IMR-90 (cell line): ENCODE measurements at regions not wholly inside any gene's neighbourhood (a gene's known extent, or its start where the extent isn't known, plus 50 kb on each side); places are given as distances from the start of the nearest gene placed in this dataset.
"Not testable (repeated sequence)": the region's sequence is repeated elsewhere in the genome, so short reads cannot be mapped to it uniquely, and the experiment has no call there.

Experiments used
- ATAC-seq: fragments of 200-7000 bp; cut with Tn5 transposase; 2 replicates; pipeline ENCODE4 v1.9.1; 2020; ENCODE audit warnings: low read depth, mild to moderate bottlenecking, moderate library complexity
- BruUV-seq: library from RNA; stranded (reverse); fragments of 400-500 nt; replicated peaks from 2 replicates; lab custom pipeline; 2021; lab: Mats Ljungman, UMichigan
- CTCF ChIA-PET: fragments of 300-600 bp; formaldehyde crosslinking; extraction: SDS; loops from one replicate; lab custom pipeline; 2021; ENCODE audit warnings: antibody characterized with exemption; lab: Yijun Ruan, JAX
- POLR2A ChIA-PET: fragments of 300-600 bp; sonication (Branson Sonifier 250); formaldehyde crosslinking; loops from one replicate; lab custom pipeline; 2022; ENCODE audit warnings: antibody characterized with exemption; ENCODE audit not compliant: unreplicated experiment; lab: Charles Lee
- DNase-seq: peaks from one replicate; pipeline ENCODE4 v3.0.0; 2013
- H2AFZ ChIP-seq: replicated peaks from 2 replicates; pipeline ENCODE3; 2013; ENCODE audit warnings: low read length, mild to moderate bottlenecking; ENCODE audit not compliant: poor library complexity
- H2AK5ac ChIP-seq: 2 replicates; pipeline ENCODE4 v1.6.1; 2013; ENCODE audit warnings: low read depth, low read length, inconsistent platforms
- H2AK9ac ChIP-seq: replicated peaks from 2 replicates; pipeline ENCODE3; 2013; ENCODE audit warnings: mild to moderate bottlenecking, low read depth, low read length, moderate library complexity; ENCODE audit not compliant: poor library complexity
- H2BK120ac ChIP-seq: 2 replicates; pipeline ENCODE4 v1.6.1; 2013; ENCODE audit warnings: low read depth, low read length, inconsistent platforms
- H2BK15ac ChIP-seq: 3 replicates; pipeline ENCODE4 v1.6.1; 2013; ENCODE audit warnings: low read depth, low read length, inconsistent platforms
- H2BK20ac ChIP-seq: 2 replicates; pipeline ENCODE4 v1.6.1; 2013; ENCODE audit warnings: low read depth, mild to moderate bottlenecking, inconsistent platforms, low read length, moderate library complexity
- H2BK5ac ChIP-seq: 2 replicates; pipeline ENCODE4 v1.6.1; 2013; ENCODE audit warnings: mild to moderate bottlenecking, low read depth, low read length, inconsistent platforms; ENCODE audit not compliant: poor library complexity, severe bottlenecking
- H3K14ac ChIP-seq: replicated peaks from 2 replicates; pipeline ENCODE4 v1.6.1; 2013; ENCODE audit warnings: low read depth, low read length, inconsistent platforms
- H3K18ac ChIP-seq: 2 replicates; pipeline ENCODE4 v1.6.1; 2013; ENCODE audit warnings: low read depth, low read length, control low read depth
- H3K23ac ChIP-seq: 2 replicates; pipeline ENCODE4 v1.6.1; 2013; ENCODE audit warnings: low read depth, low read length, inconsistent platforms
- H3K27ac ChIP-seq: 2 replicates; pipeline ENCODE4 v1.5.1; 2013; ENCODE audit warnings: mild to moderate bottlenecking, control low read depth, low read length; ENCODE audit not compliant: insufficient read depth
- H3K27me3 ChIP-seq: 2 replicates; pipeline ENCODE4 v1.6.1; 2013; ENCODE audit warnings: low read length; ENCODE audit not compliant: control insufficient read depth, insufficient read depth
- H3K36me3 ChIP-seq: 2 replicates; pipeline ENCODE4 v1.6.1; 2013; ENCODE audit warnings: low read length, mixed read lengths; ENCODE audit not compliant: control insufficient read depth, insufficient read depth
- H3K4ac ChIP-seq: 2 replicates; pipeline ENCODE4 v1.6.1; 2013; ENCODE audit warnings: low read depth, low read length, inconsistent platforms
- H3K4me1 ChIP-seq: 2 replicates; pipeline ENCODE4 v1.6.1; 2013; ENCODE audit warnings: low read length, mixed read lengths; ENCODE audit not compliant: control insufficient read depth, insufficient read depth
- H3K4me2 ChIP-seq: 2 replicates; pipeline ENCODE4 v1.6.1; 2013; ENCODE audit warnings: low read depth, mild to moderate bottlenecking, control low read depth, low read length, moderate library complexity
- H3K4me3 ChIP-seq: 2 replicates; pipeline ENCODE4 v1.5.1; 2013; ENCODE audit warnings: low read depth, mild to moderate bottlenecking, control low read depth, low read length, moderate library complexity; ENCODE audit not compliant: insufficient read depth
- H3K56ac ChIP-seq: 2 replicates; pipeline ENCODE4 v1.6.1; 2013; ENCODE audit warnings: low read length, inconsistent platforms; ENCODE audit not compliant: insufficient read depth; ENCODE audit errors: extremely low read depth
- H3K79me1 ChIP-seq, 2 experiments: 2 replicates each; pipeline ENCODE4 v1.6.1; 2013; ENCODE audit warnings: low read length in 2 of 2, inconsistent platforms in 1 of 2, low read depth in 1 of 2
- H3K9ac ChIP-seq: 2 replicates; pipeline ENCODE4 v1.6.1; 2013; ENCODE audit warnings: low read depth, low read length, control low read depth
- H3K9me1 ChIP-seq: 2 replicates; pipeline ENCODE4 v1.6.1; 2013; ENCODE audit warnings: low read length, inconsistent platforms; ENCODE audit not compliant: insufficient read depth
- H3K9me3 ChIP-seq: 2 replicates; pipeline ENCODE4 v1.6.1; 2013; ENCODE audit warnings: low read length; ENCODE audit not compliant: control insufficient read depth, insufficient read depth
- H4K20me1 ChIP-seq: 2 replicates; pipeline ENCODE4 v1.6.1; 2013; ENCODE audit warnings: low read length, inconsistent platforms; ENCODE audit not compliant: insufficient read depth
- H4K5ac ChIP-seq: 2 replicates; pipeline ENCODE4 v1.6.1; 2013; ENCODE audit warnings: mild to moderate bottlenecking, low read depth, low read length, control low read depth
- H4K8ac ChIP-seq, 2 experiments: 2 replicates each; pipeline ENCODE4 v1.6.1; 2013; ENCODE audit warnings: low read depth in 2 of 2, low read length in 2 of 2, control low read depth in 1 of 2, inconsistent platforms in 1 of 2
- H4K91ac ChIP-seq: 2 replicates; pipeline ENCODE4 v1.6.1; 2013; ENCODE audit warnings: low read depth, low read length, inconsistent platforms; ENCODE audit not compliant: insufficient read depth
- WGBS, 2 experiments: methylation state at CpG; one replicate each; pipeline versions ENCODE4 v1.1.5 to v1.1.7; 2013; ENCODE audit warnings: missing lambda C conversion rate in 2 of 2; ENCODE audit not compliant: insufficient read length in 1 of 2; ENCODE audit errors: extremely low coverage in 2 of 2; 5-methylcytosine and 5-hydroxymethylcytosine counted together
- dilution Hi-C: fragments of 300-500 bp; cut with HindIII; formaldehyde crosslinking; loops from one replicate; pipeline ENCODE4 v1.14.3; 2018; ENCODE audit warnings: low sequenced_read_pairs; ENCODE audit not compliant: unreplicated experiment
- in situ Hi-C: fragments of 300-500 bp; cut with MboI; formaldehyde crosslinking; loops from 3 replicates; pipeline ENCODE4 v1.14.3; 2019; ENCODE audit warnings: low sequenced_read_pairs, inconsistent platforms, mixed read lengths
- intact Hi-C: fragments of 100-400 bp; cut with micrococcal nuclease; formaldehyde crosslinking; loops from 2 replicates; pipeline ENCODE4 v1.10.0; 2022

- H4K91ac ChIP-seq, H2AFZ ChIP-seq, H3K27me3 ChIP-seq, H3K27ac ChIP-seq, H3K9me1 ChIP-seq, H2BK5ac ChIP-seq, POLR2A ChIA-PET, dilution Hi-C loops, H3K56ac ChIP-seq, H3K14ac ChIP-seq, H2BK20ac ChIP-seq, H3K4me3 ChIP-seq, DNase-seq, H2AK9ac ChIP-seq, H3K4me2 ChIP-seq, H2BK120ac ChIP-seq, intact Hi-C loops, H4K20me1 ChIP-seq, H4K5ac ChIP-seq, H3K18ac ChIP-seq, H3K4me1 ChIP-seq, H3K36me3 ChIP-seq, H3K4ac ChIP-seq, H3K9ac ChIP-seq, H3K23ac ChIP-seq, CTCF ChIA-PET, H4K8ac ChIP-seq, H2AK5ac ChIP-seq, H3K79me1 ChIP-seq, ATAC-seq, H2BK15ac ChIP-seq, H3K9me3 ChIP-seq, BruUV-seq: not testable (repeated sequence)
- in situ Hi-C loops, result loop anchor here (25.0 kb wide), 5 partner anchors 127 to 827 kb away; partner anchors contain the start of gene ZNF337
- WGBS, 2 experiments, result 93% methylated on average over 6 of the region's 11 CpGs; no CpG with 5 or more reads in 1 of the 2 experiments
Measured at GRCh38 chr20:25989686-25990085, 293.0 kb upstream of the ZNF337 start.
